ENCODE measurements at regions not wholly inside any gene's neighbourhood (a gene's known extent, or its start where the extent isn't known, plus 50 kb on each side); places are given as distances from the start of the nearest gene placed in this dataset.
A peak's percentile ranks its signal among the peaks of the same experiment; 100 is the strongest.

- H3K27ac Mint-ChIP-seq = peak overlapping the region; percentile 74
These were observed 71.3 kb downstream of the S1PR1 start for GRCh38 chr1:101307985-101308689.

DNA sequence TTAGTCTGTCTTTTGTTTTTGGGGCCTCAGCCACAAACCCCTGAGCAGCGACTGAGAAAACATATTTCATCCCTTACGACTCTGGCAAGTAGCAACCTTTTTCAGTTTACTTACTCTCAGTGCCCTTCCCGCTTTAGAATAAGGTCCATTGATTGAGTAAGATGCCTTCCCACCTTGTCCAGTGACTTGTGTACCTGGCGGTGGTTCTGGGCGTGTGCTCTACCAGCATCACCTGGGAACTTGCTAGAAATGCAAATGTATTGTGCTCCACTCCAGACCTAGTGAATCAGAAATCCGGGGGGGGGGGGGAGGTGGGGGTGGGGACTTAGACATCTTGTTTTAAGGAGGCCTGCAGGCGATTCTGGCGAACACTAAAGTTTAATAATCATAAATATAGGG, 72.1 kb downstream of the S1PR1 start:
- H3K4me1 Mint-ChIP-seq = peaks cover 34% of the 10 kb centered on the region
- no peak overlapping the region for H3K4me3 Mint-ChIP-seq
- H3K27me3 Mint-ChIP-seq (ENCODE audit: low read depth) = peaks cover 39% of the 10 kb centered on the region

More at GRCh38 chr1:101307985-101308689, 71.3 kb downstream of the S1PR1 start:
- Mint-ChIP-seq H3K36me3 (no peaks in the 10 kb centered on the region), H3K4me3 (no peak overlapping the region), H3K27me3 (ENCODE audit: low read depth) (peaks cover 31% of the 10 kb centered on the region), H3K4me1 (peaks cover 34% of the 10 kb centered on the region), H3K9me3 (no peaks in the 10 kb centered on the region)
- TF ChIP-seq, protein P1, sequence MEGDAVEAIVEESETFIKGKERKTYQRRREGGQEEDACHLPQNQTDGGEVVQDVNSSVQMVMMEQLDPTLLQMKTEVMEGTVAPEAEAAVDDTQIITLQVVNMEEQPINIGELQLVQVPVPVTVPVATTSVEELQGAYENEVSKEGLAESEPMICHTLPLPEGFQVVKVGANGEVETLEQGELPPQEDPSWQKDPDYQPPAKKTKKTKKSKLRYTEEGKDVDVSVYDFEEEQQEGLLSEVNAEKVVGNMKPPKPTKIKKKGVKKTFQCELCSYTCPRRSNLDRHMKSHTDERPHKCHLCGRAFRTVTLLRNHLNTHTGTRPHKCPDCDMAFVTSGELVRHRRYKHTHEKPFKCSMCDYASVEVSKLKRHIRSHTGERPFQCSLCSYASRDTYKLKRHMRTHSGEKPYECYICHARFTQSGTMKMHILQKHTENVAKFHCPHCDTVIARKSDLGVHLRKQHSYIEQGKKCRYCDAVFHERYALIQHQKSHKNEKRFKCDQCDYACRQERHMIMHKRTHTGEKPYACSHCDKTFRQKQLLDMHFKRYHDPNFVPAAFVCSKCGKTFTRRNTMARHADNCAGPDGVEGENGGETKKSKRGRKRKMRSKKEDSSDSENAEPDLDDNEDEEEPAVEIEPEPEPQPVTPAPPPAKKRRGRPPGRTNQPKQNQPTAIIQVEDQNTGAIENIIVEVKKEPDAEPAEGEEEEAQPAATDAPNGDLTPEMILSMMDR (IDR thresholded peaks at IDR 0.05; ENCODE audit: unreplicated experiment) = no peak
- no peak for DNase-seq (ENCODE audit: low spot score in 2 of 2, unreplicated experiment in 2 of 2)

GRCh38 chr1:101309334-101310311, 72.8 kb downstream of the S1PR1 start:
- Mint-ChIP-seq H3K36me3 (no peaks in the 10 kb centered on the region), H3K9me3 (no peaks in the 10 kb centered on the region), H3K4me1 (peaks cover 34% of the 10 kb centered on the region), H3K27me3 (ENCODE audit: low read depth) (peaks cover 44% of the 10 kb centered on the region), H3K27ac (no peak overlapping the region), H3K4me3 (peak overlapping the region; percentile 76)
- DNase-seq (ENCODE audit: low spot score in 2 of 2, unreplicated experiment in 2 of 2) = peak in 1 of 2 experiments; percentile 68
- TF ChIP-seq, protein P1 (IDR thresholded peaks at IDR 0.05; ENCODE audit: unreplicated experiment) = peak; percentile 80

More for the DNA sequence above, 72.1 kb downstream of the S1PR1 start:
- no peak for DNase-seq (ENCODE audit: low spot score in 2 of 2, unreplicated experiment in 2 of 2)
- H3K36me3 Mint-ChIP-seq = no peaks in the 10 kb centered on the region
- H3K27ac Mint-ChIP-seq = no peak overlapping the region
- TF ChIP-seq, protein P1 (IDR thresholded peaks at IDR 0.05; ENCODE audit: unreplicated experiment) = no peak
- no peaks in the 10 kb centered on the region for H3K9me3 Mint-ChIP-seq

DNA sequence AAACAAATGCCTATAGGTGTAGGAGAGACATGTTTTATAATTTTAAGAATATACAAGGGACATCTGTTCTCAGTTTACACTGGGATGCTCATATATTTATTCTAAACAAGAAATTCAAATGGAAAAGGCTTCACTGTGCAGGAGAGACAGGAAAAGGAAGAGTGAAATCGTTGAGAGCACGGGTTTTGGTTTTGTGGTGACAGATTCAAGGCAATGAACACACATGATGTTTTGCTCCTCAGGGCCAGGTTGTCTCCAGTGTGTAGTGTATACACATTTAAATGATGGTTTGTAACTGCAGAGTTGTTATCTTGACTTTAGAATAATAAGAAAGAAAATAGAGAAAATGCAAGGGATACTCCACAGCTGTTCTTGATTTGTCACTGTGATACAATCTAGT, 73.7 kb downstream of the S1PR1 start:
- no peaks in the 10 kb centered on the region for H3K36me3 Mint-ChIP-seq
- DNase-seq (ENCODE audit: low spot score in 2 of 2, unreplicated experiment in 2 of 2) = no peak
- H3K27ac Mint-ChIP-seq = no peak overlapping the region
- peaks cover 50% of the 10 kb centered on the region for H3K27me3 Mint-ChIP-seq (ENCODE audit: low read depth)
- TF ChIP-seq, protein P1 (IDR thresholded peaks at IDR 0.05; ENCODE audit: unreplicated experiment) = no peak
- H3K4me1 Mint-ChIP-seq = peaks cover 34% of the 10 kb centered on the region
- no peaks in the 10 kb centered on the region for H3K9me3 Mint-ChIP-seq
- H3K4me3 Mint-ChIP-seq = peak overlapping the region; percentile 76

DNA sequence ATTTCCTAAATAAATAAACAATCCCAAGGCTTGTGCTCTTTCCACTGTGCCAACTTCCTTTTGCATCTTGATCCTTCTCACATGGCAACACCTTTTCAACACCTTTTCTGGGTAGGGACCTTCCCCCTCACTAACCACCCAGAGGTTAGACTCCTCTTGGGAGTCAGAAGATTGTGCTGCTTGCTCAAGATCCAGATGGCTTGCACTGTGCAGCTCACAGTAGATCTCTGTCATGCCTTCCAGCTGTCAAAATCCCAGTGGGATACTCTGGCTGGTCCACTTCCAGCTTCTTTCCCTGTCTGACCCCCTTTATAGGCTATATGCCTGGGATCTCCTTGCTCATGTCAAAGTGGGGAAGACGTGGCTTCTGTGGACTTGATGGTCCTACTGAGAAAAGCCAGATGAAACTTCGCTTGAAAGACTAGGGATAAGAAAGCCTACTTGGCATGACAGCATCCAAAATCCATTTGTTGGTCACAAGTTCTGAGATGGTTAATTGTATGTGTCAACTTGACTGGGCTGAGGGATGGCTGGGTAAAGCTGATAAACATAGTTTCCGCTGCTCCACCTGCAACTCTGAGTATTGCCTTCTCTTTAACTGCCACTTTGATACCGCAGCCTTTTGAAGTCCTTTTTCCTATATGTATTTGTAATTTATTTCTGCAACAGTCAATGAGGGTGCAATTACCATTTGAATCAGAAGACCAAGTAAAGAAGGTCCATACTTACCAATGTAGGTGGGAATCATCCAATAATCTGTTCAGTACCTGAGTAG, 74.5 kb downstream of the S1PR1 start:
- H3K4me1 Mint-ChIP-seq = peaks cover 34% of the 10 kb centered on the region
- TF ChIP-seq, protein P1 (IDR thresholded peaks at IDR 0.05; ENCODE audit: unreplicated experiment) = no peak
- peaks cover 53% of the 10 kb centered on the region for H3K27me3 Mint-ChIP-seq (ENCODE audit: low read depth)

More for the DNA sequence above, 74.5 kb downstream of the S1PR1 start:
- Mint-ChIP-seq H3K4me3 (no peak overlapping the region), H3K36me3 (no peaks in the 10 kb centered on the region), H3K27ac (no peak overlapping the region), H3K9me3 (no peaks in the 10 kb centered on the region)
- DNase-seq (ENCODE audit: low spot score in 2 of 2, unreplicated experiment in 2 of 2) = no peak

All from mesothelial cell of epicardium (in vitro differentiated cells).